Coronary artery (tissue), 2 donors: ENCODE measurements at regions not wholly inside any gene's neighbourhood (a gene's known extent, or its start where the extent isn't known, plus 50 kb on each side); places are given as distances from the start of the nearest gene placed in this dataset.

ENCODE experiments used
- DNase-seq: peaks from one replicate; pipeline ENCODE4 v3.0.0-alpha.2; 2017; ENCODE audit warnings: low spot score
- H3K27ac ChIP-seq, 2 donors: fragments of 200-600 bp; sonication (generic); one replicate each; pipeline ENCODE4 v1.5.1; 2016 to 2019
- H3K4me3 ChIP-seq: fragments of 200-600 bp; sonication (generic); 2 replicates; pipeline ENCODE4 v1.5.1; 2016; ENCODE audit warnings: mild to moderate bottlenecking, moderate library complexity
- CTCF ChIP-seq: fragments of 200-600 bp; sonication (generic); IDR thresholded peaks from one replicate; pipeline ENCODE4 v1.5.1; 2019; ENCODE audit warnings: antibody characterized with exemption

GRCh38 chr1:164953098-164953497, 394.1 kb downstream of the PBX1 start:
- no peak overlapping the region for H3K27ac ChIP-seq
- H3K4me3 ChIP-seq, result no peak overlapping the region
- DNase-seq, result no peak
- no peak for TF ChIP-seq CTCF

GRCh38 chr1:164951508-164951907, 392.5 kb downstream of the PBX1 start:
- no peak for DNase-seq
- H3K27ac ChIP-seq, result no peak overlapping the region
- TF ChIP-seq CTCF, result no peak
- no peak overlapping the region for H3K4me3 ChIP-seq

- H3K4me3 ChIP-seq, result no peak overlapping the region
- no peak for DNase-seq
- no peak overlapping the region for H3K27ac ChIP-seq
- no peak for TF ChIP-seq CTCF
These were observed 391.6 kb downstream of the PBX1 start for GRCh38 chr1:164950541-164950986.

- TF ChIP-seq CTCF, result no peak
- no peak overlapping the region for H3K4me3 ChIP-seq
- DNase-seq, result no peak
- H3K27ac ChIP-seq, result no peak overlapping the region
These were observed 390.9 kb downstream of the PBX1 start for GRCh38 chr1:164949771-164950471.

- TF ChIP-seq CTCF, result no peak
- no peak for DNase-seq
- H3K4me3 ChIP-seq, result no peak overlapping the region
- no peak overlapping the region for H3K27ac ChIP-seq
These were observed 389.1 kb downstream of the PBX1 start for GRCh38 chr1:164948101-164948500.

- no peak overlapping the region for H3K27ac ChIP-seq
These were observed 378.3 kb downstream of the PBX1 start for GRCh38 chr1:164937291-164937690.

More at GRCh38 chr1:164937291-164937690, 378.3 kb downstream of the PBX1 start:
- TF ChIP-seq CTCF, result no peak
- DNase-seq, result no peak
- H3K4me3 ChIP-seq, result no peak overlapping the region
